WERI-Rb-1 (cell line): ENCODE measurements at regions not wholly inside any gene's neighbourhood (a gene's known extent, or its start where the extent isn't known, plus 50 kb on each side); places are given as distances from the start of the nearest gene placed in this dataset.

Source experiments
- DNase-seq: peaks from one replicate; pipeline ENCODE4 v3.0.0-alpha.2; 2020
- H3K27ac ChIP-seq: fragments of 250-450 bp; sonication (Bioruptor Pico); 2 replicates; pipeline ENCODE4 v1.5.1; 2020; ENCODE audit warnings: mild to moderate bottlenecking, moderate library complexity
- H3K27me3 ChIP-seq: fragments of 250-450 bp; sonication (Bioruptor Pico); 2 replicates; pipeline ENCODE4 v1.5.1; 2021; ENCODE audit warnings: mild to moderate bottlenecking, low read depth, moderate library complexity; ENCODE audit not compliant: insufficient read depth, severe bottlenecking
- H3K36me3 ChIP-seq: fragments of 250-450 bp; sonication (Bioruptor Pico); 2 replicates; pipeline ENCODE4 v1.5.1; 2020; ENCODE audit warnings: mild to moderate bottlenecking, moderate library complexity
- H3K4me3 ChIP-seq: 2 replicates; pipeline ENCODE4 v1.5.1; 2011; ENCODE audit warnings: low read depth, mild to moderate bottlenecking, control low read depth, low read length
- H3K9me3 ChIP-seq: fragments of 250-450 bp; sonication (Bioruptor Pico); 2 replicates; pipeline ENCODE4 v1.5.1; 2021; ENCODE audit warnings: mild to moderate bottlenecking, moderate library complexity; ENCODE audit not compliant: severe bottlenecking
- TF ChIP-seq, protein P1 (sequence below): IDR thresholded peaks from 2 replicates; pipeline ENCODE4 v1.5.1; 2011; ENCODE audit warnings: low read depth, mild to moderate bottlenecking, control low read depth, inconsistent platforms, low read length

DNA sequence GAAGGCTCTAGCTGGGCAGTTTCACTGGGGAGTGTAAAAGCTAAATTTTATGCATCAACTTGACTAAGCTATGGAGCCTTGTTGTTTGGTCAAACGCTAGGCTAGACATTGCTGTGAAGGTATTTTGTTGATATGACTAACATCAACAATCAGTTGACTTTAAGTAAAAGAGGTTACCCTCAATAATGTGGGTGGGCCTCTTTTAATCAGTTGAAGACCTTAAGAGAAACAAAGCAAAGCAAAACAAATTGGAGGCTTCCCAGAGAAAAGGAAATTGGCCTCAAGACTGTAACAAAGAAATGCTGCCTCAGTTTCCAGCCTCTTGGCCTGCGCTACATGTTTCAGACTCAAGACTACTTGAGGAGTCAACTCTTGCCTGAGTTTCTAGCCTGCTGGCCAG is 50.0 kb upstream of the TSC22D1 start:
- TF ChIP-seq, protein P1, sequence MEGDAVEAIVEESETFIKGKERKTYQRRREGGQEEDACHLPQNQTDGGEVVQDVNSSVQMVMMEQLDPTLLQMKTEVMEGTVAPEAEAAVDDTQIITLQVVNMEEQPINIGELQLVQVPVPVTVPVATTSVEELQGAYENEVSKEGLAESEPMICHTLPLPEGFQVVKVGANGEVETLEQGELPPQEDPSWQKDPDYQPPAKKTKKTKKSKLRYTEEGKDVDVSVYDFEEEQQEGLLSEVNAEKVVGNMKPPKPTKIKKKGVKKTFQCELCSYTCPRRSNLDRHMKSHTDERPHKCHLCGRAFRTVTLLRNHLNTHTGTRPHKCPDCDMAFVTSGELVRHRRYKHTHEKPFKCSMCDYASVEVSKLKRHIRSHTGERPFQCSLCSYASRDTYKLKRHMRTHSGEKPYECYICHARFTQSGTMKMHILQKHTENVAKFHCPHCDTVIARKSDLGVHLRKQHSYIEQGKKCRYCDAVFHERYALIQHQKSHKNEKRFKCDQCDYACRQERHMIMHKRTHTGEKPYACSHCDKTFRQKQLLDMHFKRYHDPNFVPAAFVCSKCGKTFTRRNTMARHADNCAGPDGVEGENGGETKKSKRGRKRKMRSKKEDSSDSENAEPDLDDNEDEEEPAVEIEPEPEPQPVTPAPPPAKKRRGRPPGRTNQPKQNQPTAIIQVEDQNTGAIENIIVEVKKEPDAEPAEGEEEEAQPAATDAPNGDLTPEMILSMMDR: no peak
- Histone ChIP-seq H3K36me3 (no peaks in the 10 kb centered on the region), H3K9me3 (no peaks in the 10 kb centered on the region), H3K4me3 (no peak overlapping the region), H3K27ac (no peak overlapping the region), H3K27me3 (no peaks in the 10 kb centered on the region)
- DNase-seq: no peak
